ENCODE measurements at regions not wholly inside any gene's neighbourhood (a gene's known extent, or its start where the extent isn't known, plus 50 kb on each side); places are given as distances from the start of the nearest gene placed in this dataset.

- DNase-seq (ENCODE audit: low read depth) = no peak
- no peak overlapping the region for H3K4me3 ChIP-seq (ENCODE audit: low read length)
- TF ChIP-seq CTCF (conservative IDR thresholded peaks at IDR 0.05; ENCODE audit: low read depth, low read length) = no peak
Measured at GRCh38 chr1:80392529-80392928, 1386.0 kb upstream of the ADGRL4 start.

- no peak for TF ChIP-seq CTCF (conservative IDR thresholded peaks at IDR 0.05; ENCODE audit: low read depth, low read length)
- DNase-seq (ENCODE audit: low read depth) = no peak
- H3K4me3 ChIP-seq (ENCODE audit: low read length) = no peak overlapping the region
Measured at GRCh38 chr1:80385650-80386049, 1379.1 kb upstream of the ADGRL4 start.

DNA sequence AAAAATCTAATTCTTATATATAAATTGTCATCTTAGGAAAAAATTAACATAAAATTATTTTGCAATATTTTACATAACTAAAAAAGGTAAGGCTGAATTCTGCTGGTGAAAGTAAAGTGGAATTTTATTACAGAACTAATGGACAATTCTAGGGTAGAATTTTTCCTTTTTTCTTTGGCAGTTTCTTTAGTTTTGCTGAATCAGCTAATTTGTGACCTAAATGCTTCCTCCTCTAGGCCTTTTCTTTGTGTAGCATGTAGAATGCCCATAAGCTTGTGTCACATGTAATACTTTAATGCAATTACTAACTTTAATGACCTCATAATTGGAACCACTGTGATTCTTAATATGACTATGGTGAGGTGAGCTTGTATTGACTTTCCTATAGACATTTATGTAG is 1378.4 kb upstream of the ADGRL4 start:
- H3K4me3 ChIP-seq (ENCODE audit: low read length) = no peak overlapping the region
- no peak for TF ChIP-seq CTCF (conservative IDR thresholded peaks at IDR 0.05; ENCODE audit: low read depth, low read length)
- DNase-seq (ENCODE audit: low read depth) = no peak

- TF ChIP-seq CTCF (conservative IDR thresholded peaks at IDR 0.05; ENCODE audit: low read depth, low read length) = no peak
- DNase-seq (ENCODE audit: low read depth) = no peak
- no peak overlapping the region for H3K4me3 ChIP-seq (ENCODE audit: low read length)
Measured at GRCh38 chr1:80384083-80384830, 1377.7 kb upstream of the ADGRL4 start.

- peak; percentile 37 for DNase-seq (ENCODE audit: low read depth)
- no peak overlapping the region for H3K4me3 ChIP-seq (ENCODE audit: low read length)
- no peak for TF ChIP-seq CTCF (conservative IDR thresholded peaks at IDR 0.05; ENCODE audit: low read depth, low read length)
Measured at GRCh38 chr1:80375662-80376061, 1369.1 kb upstream of the ADGRL4 start.

DNA sequence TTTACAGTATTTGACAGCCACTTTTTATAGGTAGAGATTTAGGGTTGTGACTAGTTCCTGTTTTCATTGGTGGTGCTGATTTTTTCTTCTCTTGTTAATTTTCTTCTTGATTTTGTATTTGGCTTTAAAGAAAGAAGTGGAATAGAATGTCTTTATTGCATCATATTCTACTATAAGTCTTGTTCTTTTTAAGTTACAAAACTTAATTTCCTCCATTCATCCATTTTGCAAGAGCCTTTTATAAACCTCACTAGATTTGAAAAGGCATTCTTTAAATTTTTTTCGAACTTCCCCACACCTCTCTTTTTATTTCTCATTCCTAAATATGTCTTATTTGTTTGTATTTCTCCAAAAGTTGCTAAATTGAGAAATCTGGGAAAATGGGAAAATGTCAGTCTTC is 1368.6 kb upstream of the ADGRL4 start:
- DNase-seq (ENCODE audit: low read depth) = no peak
- TF ChIP-seq CTCF (conservative IDR thresholded peaks at IDR 0.05; ENCODE audit: low read depth, low read length) = no peak
- H3K4me3 ChIP-seq (ENCODE audit: low read length) = no peak overlapping the region

GRCh38 chr1:80369780-80370179 is 1363.2 kb upstream of the ADGRL4 start:
- H3K4me3 ChIP-seq (ENCODE audit: low read length) = no peak overlapping the region
- TF ChIP-seq CTCF (conservative IDR thresholded peaks at IDR 0.05; ENCODE audit: low read depth, low read length) = no peak
- DNase-seq (ENCODE audit: low read depth) = no peak
